Sigmoid colon (tissue), 6 donors: ENCODE measurements at regions not wholly inside any gene's neighbourhood (a gene's known extent, or its start where the extent isn't known, plus 50 kb on each side); places are given as distances from the start of the nearest gene placed in this dataset.

Source experiments
- DNase-seq: peaks from one replicate; pipeline ENCODE4 v3.0.0-alpha.2; 2019
- H3K27ac ChIP-seq, 4 donors: fragments of 200-600 bp; sonication (generic); one replicate each; pipeline ENCODE4 v1.5.1; 2016 to 2019; ENCODE audit warnings: mild to moderate bottlenecking in 1 of 4
- H3K27me3 ChIP-seq, 3 donors: fragments of 200-600 bp; sonication (generic); one replicate each; pipeline ENCODE4 v1.5.1; 2019; ENCODE audit warnings: mild to moderate bottlenecking in 1 of 3
- H3K36me3 ChIP-seq, 4 donors: fragments of 200-600 bp; sonication (generic); one replicate each; pipeline ENCODE4 v1.5.1; 2016 to 2019
- H3K4me1 ChIP-seq, 4 donors: fragments of 200-600 bp; sonication (generic); one replicate each; pipeline ENCODE4 v1.5.1; 2017 to 2019
- H3K4me3 ChIP-seq, 4 donors: fragments of 200-600 bp; sonication (generic); one replicate each; pipeline ENCODE4 v1.5.1; 2017 to 2019; ENCODE audit warnings: mild to moderate bottlenecking in 2 of 4, moderate library complexity in 1 of 4
- H3K9me3 ChIP-seq, 4 donors: fragments of 200-600 bp in 3 of 4; sonication (generic) in 3 of 4; one replicate each; pipeline versions ENCODE4 v1.5.1 to v1.6.1; 2013 to 2019
- EP300 ChIP-seq, 4 donors: sonication (generic); formaldehyde crosslinking; IDR thresholded peaks; one replicate each; pipeline ENCODE4 v1.6.1; 2017; ENCODE audit warnings: antibody characterized with exemption in 4 of 4
- POLR2A ChIP-seq, 2 donors: fragments of 450-650 bp; IDR thresholded peaks; one replicate each; pipeline ENCODE4 v1.6.1; 2016; ENCODE audit warnings: antibody characterized with exemption in 2 of 2, mild to moderate bottlenecking in 2 of 2, moderate library complexity in 2 of 2
- POLR2AphosphoS5 ChIP-seq, 4 donors: sonication (generic); formaldehyde crosslinking; IDR thresholded peaks; one replicate each; pipeline ENCODE4 v1.6.1; 2017; ENCODE audit warnings: antibody characterized with exemption in 4 of 4
- WGBS, 2 donors: extraction: QIAGEN DNeasy Blood & Tissue Kit; methylation state at CpG; one replicate each; pipeline ENCODE4 v1.1.7; 2013; 5-methylcytosine and 5-hydroxymethylcytosine counted together
- intact Hi-C: fragments of 100-400 bp; cut with DNase I; formaldehyde crosslinking; loops from one replicate; pipeline ENCODE4 v1.15.1; 2023
- small RNA-seq, 3 donors: library from RNA; depleted of rRNA; stranded (forward); fragments of <200 nt; gene quantifications; one replicate each; pipeline ENCODE3, GENCODE V24; 2016
- TF ChIP-seq, protein P1 (sequence below), 4 experiments: fragments of 450-650 bp in 3 of 4; fragments of 200-600 bp in 1 of 4; IDR thresholded peaks; one replicate each; pipeline ENCODE4 v1.5.1; 2016 to 2019; ENCODE audit warnings: antibody characterized with exemption in 4 of 4, mild to moderate bottlenecking in 3 of 4, moderate library complexity in 2 of 4
- donor health status: healthy with polysubstance abuse.
- donor health status: healthy.

DNA sequence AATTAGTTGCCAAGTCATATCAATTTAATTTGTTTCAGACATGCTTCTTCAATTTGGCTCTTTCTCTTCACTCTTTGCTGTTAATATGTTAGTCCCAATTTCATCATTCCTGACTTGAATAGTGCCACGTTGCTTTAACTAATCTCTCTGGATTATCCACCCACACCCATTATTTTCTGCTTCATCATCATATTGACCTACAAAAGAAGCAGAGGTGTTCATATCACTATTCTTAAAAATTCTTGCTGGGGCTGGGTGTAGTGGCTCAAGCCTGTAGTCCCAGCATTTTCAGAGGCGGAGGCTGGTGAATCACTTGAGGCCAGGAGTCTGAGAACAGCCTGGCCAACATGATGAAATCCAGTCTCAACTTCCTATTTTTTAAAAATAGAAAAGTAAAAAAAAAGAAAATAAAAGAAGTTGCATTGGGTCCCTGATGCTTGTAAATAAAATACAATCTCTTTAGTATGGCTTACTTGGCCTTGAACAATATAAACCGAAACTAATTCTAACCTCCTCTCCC lies 65.7 kb upstream of the KCNIP4 start:
- intact Hi-C loops, result no loop called here
- no peak for DNase-seq
- TF ChIP-seq POLR2A (IDR thresholded peaks at IDR 0.05) (no peak), POLR2AphosphoS5 (IDR thresholded peaks at IDR 0.05) (no peak), EP300 (IDR thresholded peaks at IDR 0.05) (no peak)
- TF ChIP-seq, protein P1, sequence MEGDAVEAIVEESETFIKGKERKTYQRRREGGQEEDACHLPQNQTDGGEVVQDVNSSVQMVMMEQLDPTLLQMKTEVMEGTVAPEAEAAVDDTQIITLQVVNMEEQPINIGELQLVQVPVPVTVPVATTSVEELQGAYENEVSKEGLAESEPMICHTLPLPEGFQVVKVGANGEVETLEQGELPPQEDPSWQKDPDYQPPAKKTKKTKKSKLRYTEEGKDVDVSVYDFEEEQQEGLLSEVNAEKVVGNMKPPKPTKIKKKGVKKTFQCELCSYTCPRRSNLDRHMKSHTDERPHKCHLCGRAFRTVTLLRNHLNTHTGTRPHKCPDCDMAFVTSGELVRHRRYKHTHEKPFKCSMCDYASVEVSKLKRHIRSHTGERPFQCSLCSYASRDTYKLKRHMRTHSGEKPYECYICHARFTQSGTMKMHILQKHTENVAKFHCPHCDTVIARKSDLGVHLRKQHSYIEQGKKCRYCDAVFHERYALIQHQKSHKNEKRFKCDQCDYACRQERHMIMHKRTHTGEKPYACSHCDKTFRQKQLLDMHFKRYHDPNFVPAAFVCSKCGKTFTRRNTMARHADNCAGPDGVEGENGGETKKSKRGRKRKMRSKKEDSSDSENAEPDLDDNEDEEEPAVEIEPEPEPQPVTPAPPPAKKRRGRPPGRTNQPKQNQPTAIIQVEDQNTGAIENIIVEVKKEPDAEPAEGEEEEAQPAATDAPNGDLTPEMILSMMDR (IDR thresholded peaks at IDR 0.05), result no peak
- no peak overlapping the region for H3K27ac ChIP-seq
- no peaks in the 10 kb centered on the region for H3K9me3 ChIP-seq
- no peaks in the 10 kb centered on the region for H3K27me3 ChIP-seq
- H3K4me1 ChIP-seq, result no peaks in the 10 kb centered on the region
- no peaks in the 10 kb centered on the region for H3K36me3 ChIP-seq
- 46 to 55% methylated on average over 3 of the region's 3 CpGs for WGBS, 2 donors
- H3K4me3 ChIP-seq, result no peak overlapping the region

GRCh38 chr4:22003878-22004277 lies 55.3 kb upstream of the KCNIP4 start:
- 67 to 77% methylated on average over 1 of the region's 1 CpG for WGBS, 2 donors
- TF ChIP-seq EP300 (IDR thresholded peaks at IDR 0.05) (no peak), POLR2A (IDR thresholded peaks at IDR 0.05) (no peak), POLR2AphosphoS5 (IDR thresholded peaks at IDR 0.05) (no peak)
- TF ChIP-seq, protein P1 (IDR thresholded peaks at IDR 0.05), result no peak
- Histone ChIP-seq H3K27me3 (no peaks in the 10 kb centered on the region), H3K4me1 (no peaks in the 10 kb centered on the region), H3K36me3 (no peaks in the 10 kb centered on the region), H3K27ac (no peak overlapping the region), H3K4me3 (no peak overlapping the region), H3K9me3 (peaks cover 0 to 2% (median 0%) of the 10 kb centered on the region in 4 donors)
- intact Hi-C loops, result no loop called here
- DNase-seq, result no peak

Small RNAs in the stretch of these regions (small RNA-seq; reads per million reads assigned to genes)
- 0 reads per million in 3 donors for gene RNU6-420P
